BLaER1 treated with 17β-estradiol and CSF1 and Interleukin-3, amounts not matched to agents 10 nM and 100 nM (cell line): ENCODE measurements at regions not wholly inside any gene's neighbourhood (a gene's known extent, or its start where the extent isn't known, plus 50 kb on each side); places are given as distances from the start of the nearest gene placed in this dataset.
A peak's percentile ranks its signal among the peaks of the same experiment; 100 is the strongest.

Experiments
- H3K27ac ChIP-seq, 11 experiments: shearing (Covaris generic); formaldehyde crosslinking; 2 replicates each; pipeline ENCODE4 v1.8.1; 2022
- H3K27me3 ChIP-seq, 11 experiments: shearing (Covaris generic); formaldehyde crosslinking; 2 replicates each; pipeline ENCODE4 v1.8.1; 2022
- H3K36me3 ChIP-seq, 11 experiments: shearing (Covaris generic); formaldehyde crosslinking; 2 replicates each; pipeline ENCODE4 v1.8.1; 2022
- H3K4me1 ChIP-seq, 10 experiments: shearing (Covaris generic); formaldehyde crosslinking; 2 replicates each; pipeline ENCODE4 v1.8.1; 2022
- H3K4me2 ChIP-seq, 11 experiments: shearing (Covaris generic); formaldehyde crosslinking; 2 replicates each; pipeline ENCODE4 v1.8.1; 2022
- H3K4me3 ChIP-seq, 10 experiments: shearing (Covaris generic); formaldehyde crosslinking; 2 replicates each; pipeline ENCODE4 v1.8.1; 2022
- H3K9ac ChIP-seq, 11 experiments: shearing (Covaris generic); formaldehyde crosslinking; 2 replicates each; pipeline ENCODE4 v1.8.1; 2022
- H3K9me3 ChIP-seq, 11 experiments: shearing (Covaris generic); formaldehyde crosslinking; replicated peaks in 1 of 11; 2 replicates each; pipeline ENCODE4 v1.8.1; 2022
- H4K20me1 ChIP-seq, 11 experiments: shearing (Covaris generic); formaldehyde crosslinking; 2 replicates each; pipeline ENCODE4 v1.8.1; 2022
- Cebpa-rat ChIP-seq, 11 experiments: shearing (Covaris generic); IDR thresholded peaks; 2 replicates each; pipeline ENCODE4 v1.8.1; 2022

DNA sequence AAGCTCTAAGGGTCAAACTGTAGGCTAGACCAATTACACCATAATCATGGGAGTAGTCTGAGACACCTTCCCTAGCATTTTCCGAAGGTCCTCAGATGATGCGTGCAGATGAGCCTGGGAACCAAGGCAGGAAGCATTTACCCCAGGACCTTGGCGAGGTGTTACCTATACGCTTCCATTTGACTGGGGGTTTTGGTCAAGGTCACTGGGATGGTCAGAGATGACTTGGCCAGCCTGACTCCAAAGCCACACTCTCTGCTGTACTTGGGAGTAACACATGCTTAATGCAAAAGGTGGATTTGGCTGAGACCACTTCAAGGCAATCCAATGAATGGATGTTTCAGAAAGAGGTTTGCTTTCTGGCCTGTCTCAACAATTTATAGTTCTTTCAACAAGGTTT, 98.9 kb upstream of the IRS2 start:
- H3K9ac ChIP-seq, result no peak overlapping the region
- no peak for TF ChIP-seq Cebpa-rat (IDR thresholded peaks at IDR 0.05)
- no peak overlapping the region for H3K4me3 ChIP-seq
- H3K4me1 ChIP-seq, result peaks cover 0 to 51% (median 28%) of the 10 kb centered on the region in 10 experiments; a peak in 18 of 20 replicates
- no peak overlapping the region for H3K27ac ChIP-seq
- H3K9me3 ChIP-seq, result peaks cover 7 to 29% (median 20%) of the 10 kb centered on the region in 11 experiments; a peak in 16 of 22 replicates
- H4K20me1 ChIP-seq, result no peaks in the 10 kb centered on the region; a peak in 1 of 22 replicates
- H3K27me3 ChIP-seq, result peaks cover 0 to 5% (median 0%) of the 10 kb centered on the region in 11 experiments; a peak in 1 of 22 replicates
- H3K36me3 ChIP-seq, result no peaks in the 10 kb centered on the region
- peak overlapping the region in 2 of 11 experiments; percentile 62 to 74; a peak in 2 of 22 replicates for H3K4me2 ChIP-seq

DNA sequence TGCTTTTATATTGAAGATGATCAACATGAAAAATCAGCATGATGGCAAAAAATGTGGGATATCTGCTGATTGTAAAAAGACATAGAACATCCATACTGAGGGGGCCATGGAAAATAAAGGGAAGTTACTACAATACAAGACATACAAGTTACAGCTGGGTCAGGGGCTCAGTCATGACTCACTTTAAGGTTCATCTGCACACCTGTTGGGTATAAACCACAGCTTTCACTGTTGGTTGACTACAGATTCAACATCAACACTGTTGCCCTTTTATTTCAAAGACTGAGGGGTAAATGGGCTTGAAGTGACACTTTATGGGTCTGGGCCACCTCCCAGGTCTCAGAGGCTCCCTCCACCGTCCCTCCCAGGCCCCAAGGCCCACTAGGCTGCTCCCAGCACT, 98.1 kb upstream of the IRS2 start:
- Histone ChIP-seq H3K4me2 (peak overlapping the region in 9 of 11 experiments; percentile 12 to 89 (median 65); a peak in 16 of 22 replicates), H3K4me1 (peaks cover 0 to 51% (median 28%) of the 10 kb centered on the region in 10 experiments; a peak in 18 of 20 replicates), H4K20me1 (no peaks in the 10 kb centered on the region; a peak in 1 of 22 replicates), H3K4me3 (no peak overlapping the region), H3K27me3 (peaks cover 0 to 5% (median 0%) of the 10 kb centered on the region in 11 experiments; a peak in 1 of 22 replicates), H3K9me3 (peaks cover 2 to 25% (median 17%) of the 10 kb centered on the region in 11 experiments; a peak in 16 of 22 replicates), H3K36me3 (no peaks in the 10 kb centered on the region), H3K27ac (peak overlapping the region in 1 of 11 experiments; percentile 51; a peak in 3 of 22 replicates), H3K9ac (no peak overlapping the region)
- TF ChIP-seq Cebpa-rat (IDR thresholded peaks at IDR 0.05), result no peak

DNA sequence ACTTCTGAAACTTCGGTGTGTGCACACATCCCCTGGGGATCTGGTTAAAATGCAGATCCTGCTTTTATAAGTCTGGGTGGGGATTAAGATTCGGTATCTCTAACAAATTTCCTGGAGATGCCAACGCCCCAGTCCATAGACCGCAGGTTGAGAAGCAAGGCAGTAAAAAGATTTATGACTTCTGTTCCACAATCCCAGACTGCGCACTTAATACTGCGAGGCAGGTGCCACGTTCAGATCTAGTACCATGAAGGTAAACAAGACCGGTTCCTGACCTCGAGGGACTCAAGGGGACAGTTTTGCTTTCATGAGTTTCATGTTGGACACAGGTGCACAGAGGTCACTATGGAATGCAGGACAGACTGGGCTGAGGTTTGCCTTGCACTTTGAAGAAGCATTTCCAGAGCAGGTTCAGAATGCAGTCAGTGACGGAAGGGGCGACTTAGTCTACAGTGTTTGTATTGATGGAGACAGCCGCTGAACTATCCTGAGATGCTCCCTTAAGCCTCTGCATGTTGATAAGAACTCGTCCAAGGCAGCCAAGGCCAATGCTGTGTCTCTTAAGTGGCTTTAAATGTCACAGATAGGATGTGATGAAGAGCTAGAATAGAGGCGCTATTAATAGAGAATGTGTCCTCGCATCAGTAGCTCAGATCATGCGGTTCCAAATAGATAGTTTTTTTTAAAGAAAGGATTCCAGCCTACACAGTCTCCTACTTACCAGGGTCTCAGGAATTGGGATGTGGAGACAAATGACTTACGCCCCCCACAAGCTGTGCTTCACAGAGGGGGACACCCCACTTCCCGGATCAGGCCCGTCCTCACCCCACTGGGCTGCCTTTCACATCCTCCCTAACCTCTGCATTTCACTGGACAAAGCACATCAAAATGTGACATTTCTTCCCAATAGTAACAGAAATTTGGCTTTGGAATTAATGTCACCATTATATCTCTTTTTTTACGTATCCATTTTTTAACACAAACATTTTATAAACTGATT, 97.1 kb upstream of the IRS2 start:
- Histone ChIP-seq H3K36me3 (no peaks in the 10 kb centered on the region), H3K4me2 (peak overlapping the region; percentile 11 to 90 (median 70); a peak in 20 of 22 replicates), H3K27ac (peak overlapping the region in 2 of 11 experiments; percentile 26 to 36; a peak in 1 of 22 replicates), H4K20me1 (no peaks in the 10 kb centered on the region; a peak in 1 of 22 replicates), H3K4me1 (peaks cover 0 to 51% (median 28%) of the 10 kb centered on the region in 10 experiments; a peak in 18 of 20 replicates), H3K27me3 (peaks cover 0 to 5% (median 0%) of the 10 kb centered on the region in 11 experiments; a peak in 1 of 22 replicates), H3K4me3 (peak overlapping the region in 1 of 10 experiments; percentile 2; a peak in 1 of 20 replicates), H3K9ac (no peak overlapping the region; a peak in 1 of 22 replicates), H3K9me3 (peaks cover 0 to 25% (median 10%) of the 10 kb centered on the region in 11 experiments; a peak in 14 of 22 replicates)
- no peak for TF ChIP-seq Cebpa-rat (IDR thresholded peaks at IDR 0.05)

DNA sequence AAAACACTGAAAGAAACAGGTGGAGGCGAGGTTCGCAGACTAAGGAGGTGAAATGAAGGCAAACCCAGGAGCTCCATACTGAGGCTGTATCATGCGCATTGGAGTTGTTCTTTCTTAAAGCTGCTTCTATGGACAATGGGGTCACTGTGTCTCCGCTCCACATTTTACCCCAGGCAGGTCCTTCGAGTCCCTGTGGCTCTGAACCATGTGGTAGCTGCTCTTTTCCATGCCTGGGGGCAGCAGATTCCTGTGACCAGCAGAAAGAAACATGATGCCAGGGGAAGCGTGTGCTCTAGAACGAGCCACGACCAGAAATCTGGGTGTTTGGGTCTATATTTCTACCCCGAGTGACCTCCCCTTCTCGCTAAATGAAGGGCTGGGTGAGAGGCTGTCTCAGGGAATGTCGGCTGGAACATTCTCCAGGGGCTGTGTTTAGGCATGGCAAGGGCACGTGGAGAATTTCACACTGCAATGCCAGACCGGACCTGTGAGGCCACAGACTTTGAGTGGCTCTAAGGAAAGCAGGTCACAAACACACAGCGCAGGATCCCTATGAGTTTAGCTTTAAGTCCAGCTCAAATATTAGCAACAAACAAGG, 95.7 kb upstream of the IRS2 start:
- H3K4me3 ChIP-seq, result no peak overlapping the region
- TF ChIP-seq Cebpa-rat (IDR thresholded peaks at IDR 0.05), result no peak

GRCh38 chr13:109881347-109881725, 95.0 kb upstream of the IRS2 start:
- no peak overlapping the region for H3K27ac ChIP-seq
- no peak overlapping the region for H3K4me3 ChIP-seq
- TF ChIP-seq Cebpa-rat (IDR thresholded peaks at IDR 0.05), result no peak
- H3K9me3 ChIP-seq, result peaks cover 0 to 14% (median 0%) of the 10 kb centered on the region in 11 experiments; a peak in 3 of 22 replicates
- H4K20me1 ChIP-seq, result no peaks in the 10 kb centered on the region; a peak in 1 of 22 replicates
- peaks cover 0 to 5% (median 0%) of the 10 kb centered on the region in 11 experiments; a peak in 1 of 22 replicates for H3K27me3 ChIP-seq
- H3K9ac ChIP-seq, result no peak overlapping the region
- peak overlapping the region in 2 of 11 experiments; percentile 1 to 48; a peak in 1 of 22 replicates for H3K4me2 ChIP-seq
- no peaks in the 10 kb centered on the region for H3K36me3 ChIP-seq
- peaks cover 0 to 52% (median 28%) of the 10 kb centered on the region in 10 experiments; a peak in 18 of 20 replicates for H3K4me1 ChIP-seq

More for the DNA sequence above, 95.7 kb upstream of the IRS2 start:
- Histone ChIP-seq H4K20me1 (no peaks in the 10 kb centered on the region; a peak in 1 of 22 replicates), H3K27ac (no peak overlapping the region), H3K27me3 (peaks cover 0 to 5% (median 0%) of the 10 kb centered on the region in 11 experiments; a peak in 1 of 22 replicates), H3K36me3 (no peaks in the 10 kb centered on the region), H3K9me3 (peaks cover 0 to 14% (median 0%) of the 10 kb centered on the region in 11 experiments; a peak in 3 of 22 replicates), H3K4me1 (peaks cover 0 to 51% (median 28%) of the 10 kb centered on the region in 10 experiments; a peak in 18 of 20 replicates), H3K4me2 (peak overlapping the region in 5 of 11 experiments; percentile 13 to 48 (median 34); a peak in 6 of 22 replicates), H3K9ac (no peak overlapping the region)

DNA sequence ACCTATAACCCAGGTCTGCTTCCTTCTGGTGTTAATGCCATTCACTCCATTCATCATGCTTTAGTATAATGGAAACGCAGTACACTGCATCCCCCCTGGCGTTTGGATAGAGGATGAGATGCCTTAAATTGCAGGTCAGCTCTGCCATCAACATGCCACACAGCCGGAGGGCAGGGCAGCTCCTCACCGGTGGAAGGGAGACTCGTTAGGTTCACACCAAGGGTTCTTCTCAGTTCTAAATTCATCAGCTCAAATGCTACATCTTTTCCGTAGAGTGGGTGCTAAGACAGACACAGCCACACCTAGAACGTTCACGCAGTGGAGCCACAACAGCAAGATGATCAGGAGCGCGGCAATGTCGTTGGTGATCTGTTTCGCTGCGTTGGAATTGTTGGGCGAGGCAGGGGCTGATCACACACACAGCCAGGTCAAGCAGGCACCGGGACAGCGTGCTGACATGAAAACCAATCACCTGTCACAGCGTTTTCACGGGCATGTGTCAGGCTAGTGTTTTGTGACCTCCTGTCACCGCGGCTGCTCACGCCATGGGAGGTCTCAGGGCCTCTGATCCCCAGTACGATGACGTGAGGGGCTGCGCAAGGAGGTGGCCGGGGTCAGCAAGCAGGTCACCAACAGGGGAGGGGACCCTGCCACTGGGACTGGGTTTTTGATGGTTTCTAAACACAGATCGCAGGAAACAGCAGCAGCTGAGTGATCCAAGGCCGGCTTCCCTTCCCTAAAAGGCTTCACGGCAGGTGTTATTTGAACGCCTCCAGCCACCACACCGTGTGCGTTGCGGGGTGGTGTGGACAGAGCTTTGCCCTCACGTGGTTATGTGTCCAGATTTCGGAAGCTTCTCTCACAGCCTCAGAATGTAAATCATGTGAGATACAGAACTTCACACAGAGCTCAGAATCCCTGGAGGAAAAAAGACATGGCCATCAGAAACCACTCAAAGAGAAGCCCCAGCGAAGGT, 94.3 kb upstream of the IRS2 start:
- H3K9ac ChIP-seq, result no peak overlapping the region
- peak overlapping the region in 3 of 11 experiments; percentile 1 to 16 (median 9); a peak in 3 of 22 replicates for H3K4me2 ChIP-seq
- H3K27me3 ChIP-seq, result peaks cover 0 to 5% (median 0%) of the 10 kb centered on the region in 11 experiments; a peak in 1 of 22 replicates
- no peak for TF ChIP-seq Cebpa-rat (IDR thresholded peaks at IDR 0.05)
- no peak overlapping the region for H3K27ac ChIP-seq
- peaks cover 0 to 58% (median 33%) of the 10 kb centered on the region in 10 experiments; a peak in 18 of 20 replicates for H3K4me1 ChIP-seq
- H3K36me3 ChIP-seq, result no peaks in the 10 kb centered on the region
- no peak overlapping the region for H3K4me3 ChIP-seq
- peaks cover 0 to 14% (median 0%) of the 10 kb centered on the region in 11 experiments; a peak in 3 of 22 replicates for H3K9me3 ChIP-seq
- no peaks in the 10 kb centered on the region; a peak in 1 of 22 replicates for H4K20me1 ChIP-seq

DNA sequence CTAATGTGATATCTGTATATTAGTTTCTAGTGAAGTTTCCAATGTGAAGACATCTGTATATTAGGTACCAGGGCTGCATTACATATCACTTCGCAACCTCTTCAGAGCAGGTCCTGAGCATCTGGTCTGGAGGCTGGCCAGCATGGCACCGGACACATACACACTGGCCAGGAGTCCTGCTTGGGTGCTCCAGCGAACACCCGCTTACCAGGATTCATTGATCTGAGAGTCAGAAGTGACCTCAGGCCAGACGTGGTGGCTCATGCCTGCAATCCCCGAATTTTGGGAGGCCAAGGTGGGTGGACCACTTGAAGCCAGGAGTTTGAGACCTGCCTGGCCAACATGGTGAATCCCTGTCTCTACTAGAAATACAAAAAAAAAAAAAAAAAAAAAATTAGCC, 93.0 kb upstream of the IRS2 start:
- no peak for TF ChIP-seq Cebpa-rat (IDR thresholded peaks at IDR 0.05)
- H3K4me3 ChIP-seq, result no peak overlapping the region
- H4K20me1 ChIP-seq, result no peaks in the 10 kb centered on the region; a peak in 1 of 22 replicates
- H3K4me1 ChIP-seq, result peaks cover 0 to 60% (median 40%) of the 10 kb centered on the region in 10 experiments; a peak in 18 of 20 replicates
- no peak overlapping the region for H3K9ac ChIP-seq
- H3K4me2 ChIP-seq, result no peak overlapping the region
- H3K36me3 ChIP-seq, result no peaks in the 10 kb centered on the region
- H3K9me3 ChIP-seq, result peaks cover 0 to 14% (median 0%) of the 10 kb centered on the region in 11 experiments; a peak in 3 of 22 replicates
- no peak overlapping the region for H3K27ac ChIP-seq
- peaks cover 0 to 5% (median 0%) of the 10 kb centered on the region in 11 experiments; a peak in 1 of 22 replicates for H3K27me3 ChIP-seq
